Astrocyte of the spinal cord (primary cell): ENCODE measurements at regions not wholly inside any gene's neighbourhood (a gene's known extent, or its start where the extent isn't known, plus 50 kb on each side); places are given as distances from the start of the nearest gene placed in this dataset.

Source experiments
- DNase-seq: peaks from one replicate; pipeline ENCODE4 v3.0.0; 2011; ENCODE audit warnings: low read depth, low spot score
- H3K4me3 ChIP-seq: 2 replicates; pipeline ENCODE4 v1.5.1; 2011; ENCODE audit warnings: low read depth, mild to moderate bottlenecking, low read length, moderate library complexity
- in situ Hi-C: cut with HindIII; loops from 2 replicates; pipeline ENCODE4 v1.10.0; 2017; ENCODE audit warnings: low sequenced_read_pairs
- TF ChIP-seq, protein P1 (sequence below): IDR thresholded peaks from 2 replicates; pipeline ENCODE4 v1.5.1; 2012; ENCODE audit warnings: low read depth, mild to moderate bottlenecking, low read length, inconsistent platforms

DNA sequence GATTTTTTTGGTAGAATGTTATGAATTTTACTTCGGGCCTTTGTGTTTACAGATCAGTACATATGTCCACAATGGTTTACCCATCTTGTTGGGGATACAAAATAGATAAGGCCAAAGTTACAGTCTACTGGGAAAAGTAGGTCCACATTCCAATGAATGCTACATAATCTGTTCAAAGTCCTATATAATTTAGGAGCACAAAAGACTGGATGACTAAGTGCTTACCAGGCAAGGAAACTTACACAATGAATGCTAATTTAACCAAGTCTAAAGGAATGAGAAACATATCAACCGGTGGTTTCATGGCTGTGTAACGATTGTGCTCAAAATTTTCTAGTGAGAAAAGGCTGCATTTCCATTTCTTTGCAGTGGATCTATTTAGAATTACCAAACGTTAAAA lies 97.4 kb upstream of the TRPM3 start:
- peak; percentile 31 for DNase-seq
- H3K4me3 ChIP-seq, result no peak overlapping the region
- in situ Hi-C loops, result no loop called here
- TF ChIP-seq, protein P1, sequence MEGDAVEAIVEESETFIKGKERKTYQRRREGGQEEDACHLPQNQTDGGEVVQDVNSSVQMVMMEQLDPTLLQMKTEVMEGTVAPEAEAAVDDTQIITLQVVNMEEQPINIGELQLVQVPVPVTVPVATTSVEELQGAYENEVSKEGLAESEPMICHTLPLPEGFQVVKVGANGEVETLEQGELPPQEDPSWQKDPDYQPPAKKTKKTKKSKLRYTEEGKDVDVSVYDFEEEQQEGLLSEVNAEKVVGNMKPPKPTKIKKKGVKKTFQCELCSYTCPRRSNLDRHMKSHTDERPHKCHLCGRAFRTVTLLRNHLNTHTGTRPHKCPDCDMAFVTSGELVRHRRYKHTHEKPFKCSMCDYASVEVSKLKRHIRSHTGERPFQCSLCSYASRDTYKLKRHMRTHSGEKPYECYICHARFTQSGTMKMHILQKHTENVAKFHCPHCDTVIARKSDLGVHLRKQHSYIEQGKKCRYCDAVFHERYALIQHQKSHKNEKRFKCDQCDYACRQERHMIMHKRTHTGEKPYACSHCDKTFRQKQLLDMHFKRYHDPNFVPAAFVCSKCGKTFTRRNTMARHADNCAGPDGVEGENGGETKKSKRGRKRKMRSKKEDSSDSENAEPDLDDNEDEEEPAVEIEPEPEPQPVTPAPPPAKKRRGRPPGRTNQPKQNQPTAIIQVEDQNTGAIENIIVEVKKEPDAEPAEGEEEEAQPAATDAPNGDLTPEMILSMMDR, result no peak

DNA sequence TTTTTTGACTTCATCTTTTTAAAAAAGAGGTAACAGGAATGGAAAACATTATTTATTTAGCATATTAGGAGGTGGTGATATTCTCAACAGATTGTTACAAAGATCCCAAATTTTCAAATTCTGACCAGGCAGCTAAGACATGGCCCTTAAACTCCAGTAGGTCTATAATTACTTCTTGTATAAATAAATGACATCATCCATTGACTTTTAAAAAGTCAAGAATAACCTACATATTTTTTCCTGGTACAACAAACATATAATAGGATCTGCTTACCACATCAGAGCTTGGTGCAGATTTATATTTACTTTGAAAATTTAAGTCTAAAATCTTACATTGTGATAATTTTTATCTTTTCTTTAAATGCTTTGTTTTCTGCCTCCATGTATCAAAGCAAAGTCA lies 92.2 kb upstream of the TRPM3 start:
- TF ChIP-seq, protein P1, result no peak
- peak; percentile 5 for DNase-seq
- no peak overlapping the region for H3K4me3 ChIP-seq
- in situ Hi-C loops, result no loop called here

DNA sequence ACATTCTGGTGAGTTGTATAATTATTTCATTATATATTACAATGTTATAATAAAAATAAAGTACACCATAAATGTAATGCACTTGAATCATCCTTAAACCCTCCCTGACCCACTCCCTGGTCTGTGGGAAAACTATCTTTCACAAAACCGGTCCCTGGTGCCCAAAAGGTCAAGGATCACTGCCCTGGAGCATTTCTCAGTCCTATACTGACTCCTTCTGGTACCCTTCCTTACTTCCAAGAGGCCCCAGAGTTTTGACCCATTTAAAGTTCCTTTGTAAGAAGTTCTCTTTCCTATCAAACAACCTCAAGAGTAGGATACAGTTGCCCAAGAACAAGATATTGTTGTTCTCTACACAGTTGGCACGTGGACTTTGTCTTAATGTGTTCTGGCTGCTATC lies 88.9 kb upstream of the TRPM3 start:
- in situ Hi-C loops, result no loop called here
- no peak overlapping the region for H3K4me3 ChIP-seq
- TF ChIP-seq, protein P1, result no peak
- DNase-seq, result no peak

DNA sequence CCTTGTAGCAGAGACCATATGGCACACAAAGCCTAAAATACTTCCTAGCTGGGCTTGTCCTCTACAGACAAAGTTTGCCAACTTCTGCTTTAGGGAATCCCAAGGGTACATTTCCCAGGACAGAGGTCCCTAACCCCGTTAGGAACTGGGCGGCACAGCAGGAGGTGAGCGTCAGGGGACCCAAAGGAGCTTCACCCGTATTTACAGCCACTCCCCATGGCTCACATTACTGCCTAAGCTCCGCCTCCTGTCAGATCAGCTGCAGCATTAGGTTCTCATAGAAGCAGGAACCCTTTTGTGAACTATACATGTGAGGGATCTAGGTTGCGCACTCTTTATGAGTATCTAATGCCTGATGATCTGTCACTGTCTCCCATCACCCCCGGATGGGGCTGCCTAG lies 88.5 kb upstream of the TRPM3 start:
- in situ Hi-C loops, result no loop called here
- DNase-seq, result no peak
- TF ChIP-seq, protein P1, result no peak
- H3K4me3 ChIP-seq, result no peak overlapping the region

DNA sequence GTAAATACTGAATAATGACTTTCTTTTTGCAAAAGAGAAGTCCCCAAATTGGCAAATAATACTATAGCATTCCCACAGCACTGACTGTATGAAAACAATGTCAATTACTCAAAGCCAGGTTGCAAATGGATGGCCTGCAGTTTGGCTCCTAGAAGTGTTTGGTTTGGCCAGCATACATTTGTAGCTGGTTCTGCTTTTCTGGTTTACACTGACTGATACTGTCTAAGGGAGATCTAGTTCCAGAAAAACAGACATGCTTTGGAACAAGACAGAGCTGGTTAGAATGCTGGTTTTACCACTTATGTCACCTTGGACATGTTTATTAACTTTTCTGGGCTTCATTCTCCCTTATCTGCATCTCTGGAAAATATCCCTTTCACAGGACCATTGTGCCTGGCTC lies 81.5 kb upstream of the TRPM3 start:
- TF ChIP-seq, protein P1, result no peak
- DNase-seq, result no peak
- in situ Hi-C loops, result no loop called here
- H3K4me3 ChIP-seq, result no peak overlapping the region

DNA sequence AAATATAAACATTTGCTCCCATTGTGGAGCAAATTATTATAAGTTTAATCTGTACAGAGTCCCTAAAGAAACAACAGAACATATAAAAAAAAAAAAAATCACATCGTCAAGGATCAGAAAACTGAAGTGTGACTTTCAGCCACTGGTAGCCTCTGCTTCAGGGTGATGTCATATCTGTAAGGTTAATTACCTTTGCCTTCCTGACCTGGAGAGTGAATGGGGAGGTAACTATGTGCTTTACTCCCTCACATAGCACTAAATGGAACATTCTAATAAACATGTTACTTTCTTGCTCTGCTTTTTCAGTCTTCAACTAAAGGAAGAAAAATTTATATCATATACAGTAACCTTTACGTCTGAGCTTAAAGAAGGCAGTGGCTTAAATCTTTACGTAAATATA lies 70.3 kb upstream of the TRPM3 start:
- no peak overlapping the region for H3K4me3 ChIP-seq
- TF ChIP-seq, protein P1, result no peak
- in situ Hi-C loops, result no loop called here
- DNase-seq, result no peak

DNA sequence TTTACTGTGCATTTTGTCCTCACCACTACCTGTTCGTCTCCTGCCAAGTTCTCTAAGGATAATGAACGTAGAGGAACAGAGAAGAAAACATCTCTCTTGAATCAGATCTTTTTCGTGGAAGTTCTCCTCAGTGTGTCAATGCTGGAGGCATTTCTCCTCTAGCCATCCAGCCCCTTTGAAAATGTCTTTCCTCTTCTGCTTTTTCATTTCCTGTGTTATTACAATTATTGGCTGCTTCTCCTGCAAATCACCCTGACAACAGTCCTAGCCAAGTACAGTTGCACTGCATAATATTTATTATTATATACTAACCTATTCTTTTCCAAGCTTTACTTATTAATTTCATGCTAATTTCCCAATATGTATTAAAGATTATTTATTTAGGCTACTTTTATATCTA lies 61.8 kb upstream of the TRPM3 start:
- TF ChIP-seq, protein P1, result no peak
- no peak for DNase-seq
- H3K4me3 ChIP-seq, result no peak overlapping the region
- in situ Hi-C loops, result no loop called here
